HepG2 (cell line): ENCODE measurements at regions not wholly inside any gene's neighbourhood (a gene's known extent, or its start where the extent isn't known, plus 50 kb on each side); places are given as distances from the start of the nearest gene placed in this dataset.
A peak's percentile ranks its signal among the peaks of the same experiment; 100 is the strongest.

ENCODE experiments used
- ADNP ChIP-seq: sonication (generic); formaldehyde crosslinking; IDR thresholded peaks from 2 replicates; pipeline ENCODE4 v1.4.0; 2020; ENCODE audit warnings: missing genetic modification reagents
- DRAP1 ChIP-seq: IDR thresholded peaks from 2 replicates; pipeline ENCODE4 v1.6.1; 2016; ENCODE audit warnings: missing genetic modification reagents, missing compliant biosample characterization
- ELF3 ChIP-seq: IDR thresholded peaks from 2 replicates; pipeline ENCODE4 v1.6.1; 2016; ENCODE audit warnings: missing genetic modification reagents, missing compliant biosample characterization
- FOXA3 ChIP-seq: IDR thresholded peaks from 2 replicates; pipeline ENCODE4 v1.6.1; 2016; ENCODE audit warnings: missing genetic modification reagents, missing compliant biosample characterization
- GPBP1L1 ChIP-seq: sonication (generic); formaldehyde crosslinking; IDR thresholded peaks from 2 replicates; pipeline ENCODE4 v1.5.0; 2020; ENCODE audit warnings: mild to moderate bottlenecking, missing genetic modification reagents
- MBD4 ChIP-seq: IDR thresholded peaks from 2 replicates; pipeline ENCODE4 v1.6.1; 2012; ENCODE audit warnings: low read length, inconsistent platforms, borderline replicate concordance
- NCOR1 ChIP-seq: fragments of 200-600 bp; sonication (generic); IDR thresholded peaks from 2 replicates; pipeline ENCODE4 v1.7.0; 2017; ENCODE audit warnings: antibody characterized with exemption, low read length, borderline replicate concordance
- PHB2 ChIP-seq: fragments of 450-650 bp; IDR thresholded peaks from 2 replicates; pipeline ENCODE4 v1.6.1; 2018; ENCODE audit not compliant: partially characterized antibody
- REPIN1 ChIP-seq: sonication (generic); formaldehyde crosslinking; IDR thresholded peaks from 2 replicates; pipeline ENCODE4 v1.8.0; 2022; ENCODE audit warnings: missing genetic modification reagents, low read depth, mild to moderate bottlenecking, borderline replicate concordance
- RNF2 ChIP-seq: fragments of 450-650 bp; conservative IDR thresholded peaks from 2 replicates; pipeline ENCODE4 v1.6.1; 2016; ENCODE audit warnings: low read depth
- SPEN ChIP-seq: sonication (generic); formaldehyde crosslinking; IDR thresholded peaks from 2 replicates; pipeline ENCODE4 v1.5.1; 2020; ENCODE audit warnings: low read depth, mild to moderate bottlenecking, missing genetic modification reagents
- TBX2 ChIP-seq: sonication (generic); formaldehyde crosslinking; IDR thresholded peaks from 2 replicates; pipeline ENCODE4 v1.5.0; 2020; ENCODE audit warnings: missing genetic modification reagents, mild to moderate bottlenecking, borderline replicate concordance
- TBX3 ChIP-seq: fragments of 450-650 bp; IDR thresholded peaks from 2 replicates; pipeline ENCODE4 v1.6.1; 2017; ENCODE audit warnings: antibody characterized with exemption, mild to moderate bottlenecking, inconsistent platforms, borderline replicate concordance
- ZBTB20 ChIP-seq: sonication (generic); formaldehyde crosslinking; IDR thresholded peaks from 2 replicates; pipeline ENCODE4 v1.8.1; 2023; ENCODE audit warnings: missing genetic modification reagents, low read depth, mild to moderate bottlenecking, borderline replicate concordance
- ZBTB25 ChIP-seq: IDR thresholded peaks from 2 replicates; pipeline ENCODE4 v1.6.1; 2018; ENCODE audit warnings: missing genetic modification reagents
- ZKSCAN8 ChIP-seq: IDR thresholded peaks from 2 replicates; pipeline ENCODE4 v1.6.1; 2016; ENCODE audit warnings: borderline replicate concordance, missing genetic modification reagents, missing compliant biosample characterization
- ZNF264 ChIP-seq: sonication (generic); formaldehyde crosslinking; IDR thresholded peaks from 2 replicates; pipeline ENCODE4 v1.4.0; 2020; ENCODE audit warnings: missing genetic modification reagents
- ZNF572 ChIP-seq: sonication (generic); formaldehyde crosslinking; IDR thresholded peaks from 2 replicates; pipeline ENCODE4 v1.5.1; 2020; ENCODE audit warnings: mild to moderate bottlenecking, missing genetic modification reagents
- ZNF580 ChIP-seq: IDR thresholded peaks from 2 replicates; pipeline ENCODE4 v1.6.1; 2016; ENCODE audit warnings: low read depth, borderline replicate concordance
- ZNF609 ChIP-seq: sonication (generic); formaldehyde crosslinking; IDR thresholded peaks from 2 replicates; pipeline ENCODE4 v1.4.0; 2020; ENCODE audit warnings: mild to moderate bottlenecking, missing genetic modification reagents, borderline replicate concordance

GRCh38 chr5:38115318-38115827 lies 143.0 kb upstream of the EGFLAM start (continued):
- peak; percentile 74; the same call in 1 of the 2 replicates for TF ChIP-seq ZNF264 (CRISPR knock-in tag)
- TF ChIP-seq ZNF609 (CRISPR knock-in tag), result peak; percentile 51; the same call in 1 of the 2 replicates
- peak; percentile 18; the same call in 1 of the 2 replicates for TF ChIP-seq REPIN1 (CRISPR knock-in tag)
- TF ChIP-seq MBD4, result 0 out of 2 replicates have a peak, but pooled peaks have one; percentile 50
- peak; percentile 96 for TF ChIP-seq TBX2 (CRISPR knock-in tag)
- TF ChIP-seq DRAP1, result 0 out of 2 replicates have a peak, but pooled peaks have one; percentile 28
- TF ChIP-seq ELF3, result peak; percentile 69
- 0 out of 2 replicates have a peak, but pooled peaks have one; percentile 36 for TF ChIP-seq ZBTB25 (CRISPR knock-in tag)
- peak; percentile 79 for TF ChIP-seq FOXA3
- no peak for TF ChIP-seq ADNP (CRISPR knock-in tag)
- no peak for TF ChIP-seq SPEN (CRISPR knock-in tag)
- no peak for TF ChIP-seq RNF2
- TF ChIP-seq GPBP1L1 (CRISPR knock-in tag), result no peak
- TF ChIP-seq ZBTB20, result no peak
- no peak for TF ChIP-seq PHB2
- TF ChIP-seq NCOR1, result peak; percentile 52; the same call in 1 of the 2 replicates
- TF ChIP-seq ZNF580 (CRISPR knock-in tag), result peak; percentile 91; the same call in 1 of the 2 replicates
- no peak for TF ChIP-seq ZNF572
- 0 out of 2 replicates have a peak, but pooled peaks have one; percentile 25 for TF ChIP-seq TBX3
- peak; percentile 53; the same call in 1 of the 2 replicates for TF ChIP-seq ZKSCAN8
